HepG2 (cell line): ENCODE measurements at regions not wholly inside any gene's neighbourhood (a gene's known extent, or its start where the extent isn't known, plus 50 kb on each side); places are given as distances from the start of the nearest gene placed in this dataset.
A peak's percentile ranks its signal among the peaks of the same experiment; 100 is the strongest.
"Not testable (repeated sequence)": the region's sequence is repeated elsewhere in the genome, so short reads cannot be mapped to it uniquely, and the experiment has no call there.

Source experiments
- BRCA1 ChIP-seq: sonication (generic); formaldehyde crosslinking; IDR thresholded peaks from 2 replicates; pipeline ENCODE4 v1.4.0; 2020; ENCODE audit warnings: missing genetic modification reagents
- CREM ChIP-seq, 2 experiments: sonication (generic) in 1 of 2; formaldehyde crosslinking in 1 of 2; IDR thresholded peaks; 2 replicates each; pipeline versions ENCODE4 v1.4.0 to v1.6.1; 2016 to 2020; ENCODE audit warnings: antibody characterized with exemption in 1 of 2, mild to moderate bottlenecking in 1 of 2, missing genetic modification reagents in 1 of 2
- GFI1 ChIP-seq: sonication (generic); formaldehyde crosslinking; IDR thresholded peaks from 2 replicates; pipeline ENCODE4 v1.5.0; 2020; ENCODE audit warnings: missing genetic modification reagents, mild to moderate bottlenecking, borderline replicate concordance
- KLF6 ChIP-seq: IDR thresholded peaks from 2 replicates; pipeline ENCODE4 v1.8.0; 2016; ENCODE audit warnings: missing biosample characterization, missing genetic modification reagents
- NFAT5 ChIP-seq: sonication (generic); formaldehyde crosslinking; IDR thresholded peaks from 2 replicates; pipeline ENCODE4 v1.4.0; 2020; ENCODE audit warnings: missing genetic modification reagents
- PATZ1 ChIP-seq: sonication (generic); formaldehyde crosslinking; IDR thresholded peaks from 2 replicates; pipeline ENCODE4 v1.4.0; 2020; ENCODE audit warnings: missing genetic modification reagents
- PAX8 ChIP-seq: sonication (generic); formaldehyde crosslinking; IDR thresholded peaks from 2 replicates; pipeline ENCODE4 v1.8.0; 2022; ENCODE audit warnings: mild to moderate bottlenecking, missing genetic modification reagents, borderline replicate concordance
- SIN3B ChIP-seq: fragments of 150-350 bp; IDR thresholded peaks from 2 replicates; pipeline ENCODE4 v1.6.1; 2014; ENCODE audit warnings: low read length
- SP140L ChIP-seq: sonication (generic); formaldehyde crosslinking; IDR thresholded peaks from 2 replicates; pipeline ENCODE4 v1.4.0; 2020; ENCODE audit warnings: missing genetic modification reagents, borderline replicate concordance
- TFDP1 ChIP-seq: IDR thresholded peaks from 2 replicates; pipeline ENCODE4 v1.6.1; 2016; ENCODE audit warnings: missing compliant biosample characterization, missing genetic modification reagents, borderline replicate concordance
- ZBTB7B ChIP-seq: sonication (generic); formaldehyde crosslinking; IDR thresholded peaks from 2 replicates; pipeline ENCODE4 v1.4.0; 2020; ENCODE audit warnings: missing genetic modification reagents
- ZNF12 ChIP-seq: sonication (generic); formaldehyde crosslinking; IDR thresholded peaks from 2 replicates; pipeline ENCODE4 v1.5.0; 2020; ENCODE audit warnings: missing genetic modification reagents
- ZNF235 ChIP-seq: sonication (generic); formaldehyde crosslinking; IDR thresholded peaks from 2 replicates; pipeline ENCODE4 v1.8.1; 2023; ENCODE audit warnings: mild to moderate bottlenecking, missing genetic modification reagents, borderline replicate concordance
- ZNF574 ChIP-seq: sonication (generic); formaldehyde crosslinking; IDR thresholded peaks from 2 replicates; pipeline ENCODE4 v1.4.0; 2020; ENCODE audit warnings: missing genetic modification reagents
- ZNF691 ChIP-seq: sonication (generic); formaldehyde crosslinking; IDR thresholded peaks from 2 replicates; pipeline ENCODE4 v1.4.0; 2020; ENCODE audit warnings: missing genetic modification reagents, low read depth, mild to moderate bottlenecking, borderline replicate concordance
- ZNF709 ChIP-seq: sonication (generic); formaldehyde crosslinking; IDR thresholded peaks from 2 replicates; pipeline ENCODE4 v1.5.0; 2020; ENCODE audit warnings: mild to moderate bottlenecking, missing genetic modification reagents

GRCh38 chr9:40991741-40992471 is 136.6 kb downstream of the FOXD4L6 start (continued):
- TF ChIP-seq NFAT5 (CRISPR knock-in tag) (peak; percentile 61), KLF6 (CRISPR knock-in tag) (peak; percentile 91), CREM (IDR thresholded peaks at IDR 0.05) (peak; percentile 47; the same call in 1 of the 2 replicates), ZNF235 (CRISPR knock-in tag) (peak; percentile 89), SIN3B (peak; percentile 60; the same call in 1 of the 2 replicates), BRCA1 (peak; percentile 94; the same call in 1 of the 2 replicates), ZNF12 (CRISPR knock-in tag) (peak; percentile 76), PATZ1 (CRISPR knock-in tag) (peak; percentile 70), ZNF574 (peak; percentile 97), TFDP1 (peak; percentile 92), ZBTB7B (CRISPR knock-in tag) (peak; percentile 86), SP140L (CRISPR knock-in tag) (0 out of 2 replicates have a peak, but pooled peaks have one; percentile 32), PAX8 (peak; percentile 95), GFI1 (CRISPR knock-in tag) (peak; percentile 98), ZNF709 (CRISPR knock-in tag) (peak; percentile 22; the same call in 1 of the 2 replicates), ZNF691 (peak; percentile 96)
- not testable (repeated sequence) for TF ChIP-seq CREM (CRISPR knock-in tag; IDR thresholded peaks at IDR 0.05)
